ENCODE measurements at regions not wholly inside any gene's neighbourhood (a gene's known extent, or its start where the extent isn't known, plus 50 kb on each side); places are given as distances from the start of the nearest gene placed in this dataset.
"Not testable (repeated sequence)": the region's sequence is repeated elsewhere in the genome, so short reads cannot be mapped to it uniquely, and the experiment has no call there.

DNA sequence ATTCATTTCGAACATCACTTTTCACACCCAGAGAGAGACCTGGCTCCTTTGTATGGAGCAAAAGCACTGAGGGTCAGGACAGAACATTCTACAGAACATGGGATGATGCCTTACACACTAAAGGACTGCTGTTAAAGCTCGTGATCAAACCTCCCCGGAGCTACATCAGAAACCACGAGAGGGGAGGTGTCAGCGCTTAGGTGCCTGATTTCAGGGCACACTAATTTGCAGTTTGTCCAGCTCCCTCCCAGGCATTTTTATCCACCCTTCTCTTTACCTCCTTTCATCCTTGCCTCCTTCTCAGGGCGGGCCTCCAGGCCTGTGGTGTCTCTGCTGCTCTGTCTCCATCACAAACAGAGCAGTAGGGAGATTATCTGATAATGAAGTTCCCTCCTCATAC lies 127.5 kb downstream of the VPREB1 start:
- intact Hi-C loops (cut with DNase I) = no loop called here
- Histone ChIP-seq H3K27ac (no peak overlapping the region), H3K4me3 (no peak overlapping the region), H3K36me3 (no peaks in the 10 kb centered on the region), H3K9me3 (no peaks in the 10 kb centered on the region), H3K27me3 (no peaks in the 10 kb centered on the region), H3K4me1 (no peaks in the 10 kb centered on the region)
- TF ChIP-seq, protein P1, sequence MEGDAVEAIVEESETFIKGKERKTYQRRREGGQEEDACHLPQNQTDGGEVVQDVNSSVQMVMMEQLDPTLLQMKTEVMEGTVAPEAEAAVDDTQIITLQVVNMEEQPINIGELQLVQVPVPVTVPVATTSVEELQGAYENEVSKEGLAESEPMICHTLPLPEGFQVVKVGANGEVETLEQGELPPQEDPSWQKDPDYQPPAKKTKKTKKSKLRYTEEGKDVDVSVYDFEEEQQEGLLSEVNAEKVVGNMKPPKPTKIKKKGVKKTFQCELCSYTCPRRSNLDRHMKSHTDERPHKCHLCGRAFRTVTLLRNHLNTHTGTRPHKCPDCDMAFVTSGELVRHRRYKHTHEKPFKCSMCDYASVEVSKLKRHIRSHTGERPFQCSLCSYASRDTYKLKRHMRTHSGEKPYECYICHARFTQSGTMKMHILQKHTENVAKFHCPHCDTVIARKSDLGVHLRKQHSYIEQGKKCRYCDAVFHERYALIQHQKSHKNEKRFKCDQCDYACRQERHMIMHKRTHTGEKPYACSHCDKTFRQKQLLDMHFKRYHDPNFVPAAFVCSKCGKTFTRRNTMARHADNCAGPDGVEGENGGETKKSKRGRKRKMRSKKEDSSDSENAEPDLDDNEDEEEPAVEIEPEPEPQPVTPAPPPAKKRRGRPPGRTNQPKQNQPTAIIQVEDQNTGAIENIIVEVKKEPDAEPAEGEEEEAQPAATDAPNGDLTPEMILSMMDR (IDR thresholded peaks at IDR 0.05) = no peak
- TF ChIP-seq POLR2AphosphoS5 (IDR thresholded peaks at IDR 0.05; ENCODE audit: insufficient read depth in 1 of 2, low read depth in 1 of 2) (no peak), POLR2A (IDR thresholded peaks at IDR 0.05) (no peak)
- no peak for DNase-seq (ENCODE audit: extremely low spot score in 2 of 2)

DNA sequence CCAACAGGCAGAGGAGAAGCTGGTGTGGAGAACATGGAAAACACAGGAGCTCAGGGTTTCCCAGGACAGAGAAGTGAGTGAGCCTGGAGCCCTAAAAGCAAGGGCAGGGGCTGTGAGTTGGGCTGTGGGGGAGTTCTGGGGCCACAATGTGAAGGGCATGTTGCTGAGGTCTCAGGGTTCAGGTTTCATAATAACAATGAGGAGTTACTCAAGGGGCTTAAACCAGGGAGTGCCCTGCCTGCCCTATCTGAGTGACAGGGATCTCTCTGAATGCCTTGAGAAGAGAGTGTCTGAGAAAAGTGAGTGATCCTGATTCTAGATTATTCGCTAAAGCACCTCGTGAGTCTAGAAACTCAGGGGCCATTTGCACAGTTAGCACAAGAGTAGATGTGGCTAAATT lies 129.6 kb downstream of the VPREB1 start:
- Histone ChIP-seq H3K9me3 (no peaks in the 10 kb centered on the region), H3K4me3 (no peak overlapping the region), H3K27me3 (no peaks in the 10 kb centered on the region), H3K4me1 (no peaks in the 10 kb centered on the region), H3K36me3 (no peaks in the 10 kb centered on the region), H3K27ac (no peak overlapping the region)
- TF ChIP-seq, protein P1 (IDR thresholded peaks at IDR 0.05) = no peak
- TF ChIP-seq POLR2A (IDR thresholded peaks at IDR 0.05) (no peak), POLR2AphosphoS5 (IDR thresholded peaks at IDR 0.05; ENCODE audit: insufficient read depth in 1 of 2, low read depth in 1 of 2) (no peak)
- DNase-seq (ENCODE audit: extremely low spot score in 2 of 2) = no peak
- intact Hi-C loops (cut with DNase I) = no loop called here

DNA sequence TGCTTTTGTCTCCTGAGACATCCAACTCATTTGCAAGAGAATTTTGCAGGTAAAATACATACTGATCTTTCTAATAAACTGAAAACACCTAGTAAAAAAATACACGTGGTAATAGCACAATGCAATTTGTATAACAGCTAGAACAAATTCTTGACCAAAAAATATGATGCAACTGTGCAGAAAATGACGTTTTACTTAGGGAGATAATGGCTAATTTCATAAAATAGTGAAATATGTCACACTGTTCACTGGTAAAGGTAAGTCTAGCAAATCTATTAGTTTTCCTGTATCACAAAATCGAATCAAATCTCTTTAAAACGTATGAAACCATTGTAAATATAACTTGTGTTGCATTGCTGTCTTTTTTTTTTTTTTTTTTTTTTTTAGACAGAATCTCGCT lies 130.0 kb downstream of the VPREB1 start:
- TF ChIP-seq POLR2AphosphoS5 (IDR thresholded peaks at IDR 0.05; ENCODE audit: insufficient read depth in 1 of 2, low read depth in 1 of 2) = no peak
- no peak for TF ChIP-seq POLR2A (IDR thresholded peaks at IDR 0.05)
- intact Hi-C loops (cut with DNase I) = no loop called here
- no peaks in the 10 kb centered on the region for H3K9me3 ChIP-seq
- DNase-seq (ENCODE audit: extremely low spot score in 2 of 2) = no peak
- H3K27ac ChIP-seq = no peak overlapping the region
- H3K4me1 ChIP-seq = no peaks in the 10 kb centered on the region
- no peaks in the 10 kb centered on the region for H3K27me3 ChIP-seq
- no peak overlapping the region for H3K4me3 ChIP-seq
- no peaks in the 10 kb centered on the region for H3K36me3 ChIP-seq

DNA sequence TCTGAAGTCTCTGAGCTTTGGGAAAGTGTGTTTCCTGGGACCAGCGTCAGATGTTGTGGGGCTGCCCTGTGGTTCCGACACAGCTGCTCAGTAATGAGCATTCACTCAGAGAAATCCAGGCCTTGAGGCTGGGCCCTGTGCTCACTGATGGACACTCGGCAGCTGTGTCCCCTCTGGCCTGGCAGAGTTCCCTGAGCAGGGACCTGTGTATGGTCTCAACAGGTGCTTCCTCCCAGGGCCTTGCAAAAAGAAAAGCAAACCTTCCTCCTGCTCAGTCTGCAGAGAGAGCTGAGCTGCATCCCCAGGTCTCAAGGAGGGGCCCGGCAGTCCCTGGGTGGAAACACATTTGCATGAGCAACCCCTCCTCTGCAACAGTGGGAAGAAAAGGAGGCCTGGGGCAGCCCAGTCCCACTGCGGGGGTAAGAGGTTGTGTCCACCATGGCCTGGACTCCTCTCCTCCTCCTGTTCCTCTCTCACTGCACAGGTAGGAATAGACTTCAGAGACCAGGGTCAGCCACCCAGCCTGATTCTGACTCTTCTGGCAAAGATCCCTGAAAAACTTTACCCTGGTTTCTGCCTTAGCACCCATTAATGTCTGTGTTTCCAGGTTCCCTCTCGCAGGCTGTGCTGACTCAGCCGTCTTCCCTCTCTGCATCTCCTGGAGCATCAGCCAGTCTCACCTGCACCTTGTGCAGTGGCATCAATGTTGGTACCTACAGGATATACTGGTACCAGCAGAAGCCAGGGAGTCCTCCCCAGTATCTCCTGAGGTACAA lies 131.2 kb downstream of the VPREB1 start:
- intact Hi-C loops (cut with DNase I) = no loop called here
- Histone ChIP-seq H3K9me3 (no peaks in the 10 kb centered on the region), H3K27me3 (no peaks in the 10 kb centered on the region), H3K27ac (no peak overlapping the region), H3K4me1 (no peaks in the 10 kb centered on the region), H3K36me3 (no peaks in the 10 kb centered on the region), H3K4me3 (no peak overlapping the region)
- TF ChIP-seq POLR2AphosphoS5 (IDR thresholded peaks at IDR 0.05; ENCODE audit: insufficient read depth in 1 of 2, low read depth in 1 of 2) (no peak), POLR2A (IDR thresholded peaks at IDR 0.05) (no peak)
- TF ChIP-seq, protein P1 (IDR thresholded peaks at IDR 0.05) = no peak
- no peak for DNase-seq (ENCODE audit: extremely low spot score in 2 of 2)

DNA sequence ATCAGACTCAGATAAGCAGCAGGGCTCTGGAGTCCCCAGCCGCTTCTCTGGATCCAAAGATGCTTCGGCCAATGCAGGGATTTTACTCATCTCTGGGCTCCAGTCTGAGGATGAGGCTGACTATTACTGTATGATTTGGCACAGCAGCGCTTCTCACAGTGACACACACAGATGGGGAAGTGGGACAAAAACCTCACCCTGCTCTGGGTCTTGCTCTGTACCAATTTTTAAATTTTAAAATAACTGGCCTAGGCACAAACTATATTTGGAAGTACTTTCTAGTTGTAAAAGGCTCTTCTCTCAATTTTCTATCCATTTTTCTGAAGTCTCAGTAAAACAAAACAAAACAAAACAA lies 131.7 kb downstream of the VPREB1 start:
- TF ChIP-seq POLR2AphosphoS5 (IDR thresholded peaks at IDR 0.05; ENCODE audit: insufficient read depth in 1 of 2, low read depth in 1 of 2) = no peak
- TF ChIP-seq, protein P1 (IDR thresholded peaks at IDR 0.05) = no peak
- no peak for TF ChIP-seq POLR2A (IDR thresholded peaks at IDR 0.05)
- H3K27ac ChIP-seq = no peak overlapping the region
- intact Hi-C loops (cut with DNase I) = no loop called here
- H3K9me3 ChIP-seq = no peaks in the 10 kb centered on the region
- DNase-seq (ENCODE audit: extremely low spot score in 2 of 2) = no peak
- H3K4me1 ChIP-seq = no peaks in the 10 kb centered on the region
- no peaks in the 10 kb centered on the region for H3K27me3 ChIP-seq
- no peaks in the 10 kb centered on the region for H3K36me3 ChIP-seq
- no peak overlapping the region for H3K4me3 ChIP-seq

DNA sequence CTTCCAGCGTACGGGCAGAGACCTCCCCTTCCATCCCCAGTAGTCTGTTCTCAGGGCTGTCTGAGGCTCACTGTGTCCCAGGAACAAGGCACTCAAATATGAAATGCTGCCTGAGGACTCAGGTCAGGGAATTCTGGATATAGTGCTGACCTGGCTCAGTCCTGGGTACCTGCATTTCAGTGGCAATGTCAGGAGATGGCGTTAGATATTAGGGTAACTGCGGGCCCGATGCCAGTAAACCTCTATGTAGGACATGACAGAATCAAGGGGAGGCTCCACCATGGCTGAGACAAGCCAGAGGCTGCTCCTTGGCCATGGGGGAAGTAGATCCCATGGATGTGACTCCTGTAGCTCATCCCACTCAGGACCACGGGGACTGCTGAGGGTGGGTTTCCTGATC lies 131.7 kb downstream of the ZNF280B start:
- intact Hi-C loops (cut with DNase I); H3K4me1 ChIP-seq; H3K9me3 ChIP-seq; H3K27ac ChIP-seq; H3K36me3 ChIP-seq; DNase-seq (ENCODE audit: extremely low spot score in 2 of 2); H3K27me3 ChIP-seq; H3K4me3 ChIP-seq: not testable (repeated sequence)

All from vagina (tissue), 2 donors.